ENCODE measurements at regions not wholly inside any gene's neighbourhood (a gene's known extent, or its start where the extent isn't known, plus 50 kb on each side); places are given as distances from the start of the nearest gene placed in this dataset.
A peak's percentile ranks its signal among the peaks of the same experiment; 100 is the strongest.

DNA sequence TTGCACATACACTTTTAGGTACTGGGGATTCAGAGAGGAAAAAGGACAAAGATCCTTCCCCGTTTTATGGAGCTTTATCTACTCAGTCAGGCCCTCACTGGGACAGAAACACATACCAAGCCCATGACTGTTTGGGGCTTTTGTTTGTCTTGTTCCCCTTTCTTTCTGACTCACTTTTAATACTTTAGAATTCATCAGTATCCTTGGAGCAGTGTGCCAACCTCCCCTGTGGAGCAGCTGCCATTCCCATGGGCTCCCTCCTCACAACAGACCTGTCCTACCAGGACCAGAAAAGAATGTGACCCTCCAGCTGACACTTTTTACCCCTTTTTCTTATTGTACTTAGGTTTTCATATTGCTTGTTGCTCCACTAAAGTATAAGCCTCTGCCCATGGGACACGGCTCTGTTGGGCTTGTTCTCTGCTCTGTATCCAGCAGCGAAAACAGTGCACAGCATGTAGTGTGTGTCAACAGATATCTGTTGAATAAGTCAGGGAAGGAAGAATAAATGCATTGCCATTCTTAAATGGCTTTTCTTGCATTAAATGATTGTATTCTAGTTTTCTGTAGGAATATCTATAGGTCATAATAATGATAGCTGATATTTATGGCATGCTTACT, 431.1 kb downstream of the EFNB2 start:
- H3K9me3 ChIP-seq (ENCODE audit: insufficient read depth, low read length): 0 out of 2 replicates have a peak, but pooled peaks cover 3% of the 10 kb centered on the region
- peaks cover 8% of the 10 kb centered on the region for H3K4me1 ChIP-seq (ENCODE audit: low read length)
- H3K36me3 ChIP-seq (replicated peaks; ENCODE audit: low read depth, low read length): no peaks in the 10 kb centered on the region
- peak overlapping the region; percentile 13; the same call in 1 of the 2 replicates for H3K4me2 ChIP-seq (ENCODE audit: low read length)
- no peaks in the 10 kb centered on the region for H3K27me3 ChIP-seq (ENCODE audit: low read depth, low read length)
- H3K4me3 ChIP-seq (ENCODE audit: low read length): no peak overlapping the region
- H3K79me2 ChIP-seq (ENCODE audit: low read length): no peaks in the 10 kb centered on the region
- H2AFZ ChIP-seq (ENCODE audit: low read depth, low read length): no peak overlapping the region
- H4K20me1 ChIP-seq (ENCODE audit: insufficient read depth, low read length): no peaks in the 10 kb centered on the region
- no peak for TF ChIP-seq EZH2phosphoT487 (IDR thresholded peaks at IDR 0.05; ENCODE audit: low read depth)
- TF ChIP-seq, protein P1, sequence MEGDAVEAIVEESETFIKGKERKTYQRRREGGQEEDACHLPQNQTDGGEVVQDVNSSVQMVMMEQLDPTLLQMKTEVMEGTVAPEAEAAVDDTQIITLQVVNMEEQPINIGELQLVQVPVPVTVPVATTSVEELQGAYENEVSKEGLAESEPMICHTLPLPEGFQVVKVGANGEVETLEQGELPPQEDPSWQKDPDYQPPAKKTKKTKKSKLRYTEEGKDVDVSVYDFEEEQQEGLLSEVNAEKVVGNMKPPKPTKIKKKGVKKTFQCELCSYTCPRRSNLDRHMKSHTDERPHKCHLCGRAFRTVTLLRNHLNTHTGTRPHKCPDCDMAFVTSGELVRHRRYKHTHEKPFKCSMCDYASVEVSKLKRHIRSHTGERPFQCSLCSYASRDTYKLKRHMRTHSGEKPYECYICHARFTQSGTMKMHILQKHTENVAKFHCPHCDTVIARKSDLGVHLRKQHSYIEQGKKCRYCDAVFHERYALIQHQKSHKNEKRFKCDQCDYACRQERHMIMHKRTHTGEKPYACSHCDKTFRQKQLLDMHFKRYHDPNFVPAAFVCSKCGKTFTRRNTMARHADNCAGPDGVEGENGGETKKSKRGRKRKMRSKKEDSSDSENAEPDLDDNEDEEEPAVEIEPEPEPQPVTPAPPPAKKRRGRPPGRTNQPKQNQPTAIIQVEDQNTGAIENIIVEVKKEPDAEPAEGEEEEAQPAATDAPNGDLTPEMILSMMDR (IDR thresholded peaks at IDR 0.05; ENCODE audit: low read depth, low read length): no peak
- no peak overlapping the region for H3K27ac ChIP-seq (ENCODE audit: low read length)
- H3K9ac ChIP-seq (ENCODE audit: low read length): no peak overlapping the region

DNA sequence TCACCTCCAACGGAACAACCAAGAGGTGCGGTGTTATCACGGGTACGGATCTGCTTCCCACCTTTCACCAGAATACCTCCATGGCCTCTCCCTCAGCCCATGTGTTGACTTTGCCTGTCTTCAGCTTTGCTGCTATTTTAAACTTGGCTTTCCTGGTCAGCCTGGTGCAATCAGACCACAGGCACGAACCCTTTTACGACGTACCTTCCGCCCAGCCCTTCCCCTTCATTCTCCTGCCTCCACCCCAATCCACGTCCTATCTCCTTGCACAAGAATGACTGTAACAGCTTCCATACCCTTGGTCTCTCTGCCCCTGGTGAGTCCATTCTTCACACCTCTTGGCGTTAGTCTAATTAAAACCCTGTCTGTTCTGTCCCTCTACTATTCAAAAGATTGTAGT, 431.7 kb downstream of the EFNB2 start:
- H3K4me3 ChIP-seq (ENCODE audit: low read length): no peak overlapping the region
- no peaks in the 10 kb centered on the region for H3K27me3 ChIP-seq (ENCODE audit: low read depth, low read length)
- TF ChIP-seq, protein P1 (IDR thresholded peaks at IDR 0.05; ENCODE audit: low read depth, low read length): no peak
- no peak for TF ChIP-seq EZH2phosphoT487 (IDR thresholded peaks at IDR 0.05; ENCODE audit: low read depth)
- peaks cover 8% of the 10 kb centered on the region for H3K4me1 ChIP-seq (ENCODE audit: low read length)
- 0 out of 2 replicates have a peak, but pooled peaks cover 3% of the 10 kb centered on the region for H3K9me3 ChIP-seq (ENCODE audit: insufficient read depth, low read length)
- H3K9ac ChIP-seq (ENCODE audit: low read length): no peak overlapping the region
- H3K36me3 ChIP-seq (replicated peaks; ENCODE audit: low read depth, low read length): no peaks in the 10 kb centered on the region
- H4K20me1 ChIP-seq (ENCODE audit: insufficient read depth, low read length): no peaks in the 10 kb centered on the region
- H3K27ac ChIP-seq (ENCODE audit: low read length): no peak overlapping the region
- peak overlapping the region; percentile 13; the same call in 1 of the 2 replicates for H3K4me2 ChIP-seq (ENCODE audit: low read length)
- H2AFZ ChIP-seq (ENCODE audit: low read depth, low read length): no peak overlapping the region
- H3K79me2 ChIP-seq (ENCODE audit: low read length): no peaks in the 10 kb centered on the region

DNA sequence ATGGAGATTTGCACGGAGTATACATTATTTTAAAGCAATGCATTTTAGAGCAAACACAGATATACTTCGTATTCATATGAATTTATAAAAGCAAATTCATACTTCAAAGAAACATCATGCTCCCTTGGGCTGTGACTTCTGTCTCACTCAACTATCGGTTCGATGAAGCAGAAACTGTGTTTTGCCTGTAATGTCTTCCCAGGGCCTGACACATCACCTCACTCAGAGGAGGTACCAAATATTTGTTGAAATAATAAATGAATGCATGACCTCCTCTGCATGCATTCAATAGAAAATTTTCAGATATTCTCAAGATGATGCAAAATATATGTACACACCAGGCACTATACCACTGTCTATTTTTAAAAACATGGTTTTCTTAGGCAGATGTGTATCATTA, 432.7 kb downstream of the EFNB2 start:
- H3K27me3 ChIP-seq (ENCODE audit: low read depth, low read length): no peaks in the 10 kb centered on the region
- no peak overlapping the region for H3K27ac ChIP-seq (ENCODE audit: low read length)
- no peak for TF ChIP-seq EZH2phosphoT487 (IDR thresholded peaks at IDR 0.05; ENCODE audit: low read depth)
- TF ChIP-seq, protein P1 (IDR thresholded peaks at IDR 0.05; ENCODE audit: low read depth, low read length): no peak

DNA sequence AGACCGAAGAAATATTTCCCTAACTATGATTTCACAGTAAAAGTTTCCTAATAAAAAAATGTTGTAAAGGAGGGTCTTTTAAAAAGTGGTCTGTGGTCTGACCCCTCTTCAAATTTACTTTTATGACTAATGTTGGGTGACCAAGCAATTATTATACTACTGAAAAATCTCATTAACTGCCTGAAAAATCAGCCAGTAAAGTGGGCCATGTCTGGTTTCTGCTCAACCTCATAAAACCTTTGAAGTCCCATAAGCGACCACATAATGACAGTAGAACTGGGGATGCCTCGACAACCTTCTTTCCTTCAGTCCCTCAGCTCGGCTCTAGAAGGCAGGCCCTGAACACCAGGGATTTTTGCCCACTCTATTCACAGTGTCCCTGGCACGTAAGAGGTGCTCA, 434.3 kb downstream of the EFNB2 start:
- H3K36me3 ChIP-seq (replicated peaks; ENCODE audit: low read depth, low read length): no peaks in the 10 kb centered on the region
- H3K27me3 ChIP-seq (ENCODE audit: low read depth, low read length): no peaks in the 10 kb centered on the region
- TF ChIP-seq, protein P1 (IDR thresholded peaks at IDR 0.05; ENCODE audit: low read depth, low read length): no peak
- no peak for TF ChIP-seq EZH2phosphoT487 (IDR thresholded peaks at IDR 0.05; ENCODE audit: low read depth)
- peaks cover 17% of the 10 kb centered on the region for H3K4me1 ChIP-seq (ENCODE audit: low read length)
- H3K9ac ChIP-seq (ENCODE audit: low read length): no peak overlapping the region
- no peaks in the 10 kb centered on the region for H3K79me2 ChIP-seq (ENCODE audit: low read length)
- H2AFZ ChIP-seq (ENCODE audit: low read depth, low read length): no peak overlapping the region
- no peak overlapping the region for H3K27ac ChIP-seq (ENCODE audit: low read length)
- 0 out of 2 replicates have a peak, but pooled peaks cover 3% of the 10 kb centered on the region for H3K9me3 ChIP-seq (ENCODE audit: insufficient read depth, low read length)
- no peak overlapping the region for H3K4me3 ChIP-seq (ENCODE audit: low read length)
- H4K20me1 ChIP-seq (ENCODE audit: insufficient read depth, low read length): no peaks in the 10 kb centered on the region
- H3K4me2 ChIP-seq (ENCODE audit: low read length): no peak overlapping the region

More for the DNA sequence above, 432.7 kb downstream of the EFNB2 start:
- Histone ChIP-seq H3K79me2 (ENCODE audit: low read length) (no peaks in the 10 kb centered on the region), H3K9ac (ENCODE audit: low read length) (no peak overlapping the region), H3K4me2 (ENCODE audit: low read length) (no peak overlapping the region), H4K20me1 (ENCODE audit: insufficient read depth, low read length) (no peaks in the 10 kb centered on the region), H3K9me3 (ENCODE audit: insufficient read depth, low read length) (0 out of 2 replicates have a peak, but pooled peaks cover 3% of the 10 kb centered on the region), H3K36me3 (replicated peaks; ENCODE audit: low read depth, low read length) (no peaks in the 10 kb centered on the region), H2AFZ (ENCODE audit: low read depth, low read length) (no peak overlapping the region), H3K4me1 (ENCODE audit: low read length) (peaks cover 13% of the 10 kb centered on the region), H3K4me3 (ENCODE audit: low read length) (no peak overlapping the region)

Measured in OCI-LY3 (cell line).